Testis (tissue), 2 donors: ENCODE measurements at regions not wholly inside any gene's neighbourhood (a gene's known extent, or its start where the extent isn't known, plus 50 kb on each side); places are given as distances from the start of the nearest gene placed in this dataset.

ENCODE experiments used
- CTCF ChIP-seq, 3 experiments: fragments of 450-650 bp in 2 of 3; fragments of 200-600 bp in 1 of 3; sonication (generic) in 1 of 3; IDR thresholded peaks; one replicate each; pipeline ENCODE4 v1.5.1; 2016 to 2019; ENCODE audit warnings: antibody characterized with exemption in 3 of 3, mild to moderate bottlenecking in 2 of 3, moderate library complexity in 1 of 3
- POLR2A ChIP-seq: fragments of 450-650 bp; IDR thresholded peaks from one replicate; pipeline ENCODE4 v1.6.1; 2017; ENCODE audit warnings: antibody characterized with exemption, mild to moderate bottlenecking, moderate library complexity

DNA sequence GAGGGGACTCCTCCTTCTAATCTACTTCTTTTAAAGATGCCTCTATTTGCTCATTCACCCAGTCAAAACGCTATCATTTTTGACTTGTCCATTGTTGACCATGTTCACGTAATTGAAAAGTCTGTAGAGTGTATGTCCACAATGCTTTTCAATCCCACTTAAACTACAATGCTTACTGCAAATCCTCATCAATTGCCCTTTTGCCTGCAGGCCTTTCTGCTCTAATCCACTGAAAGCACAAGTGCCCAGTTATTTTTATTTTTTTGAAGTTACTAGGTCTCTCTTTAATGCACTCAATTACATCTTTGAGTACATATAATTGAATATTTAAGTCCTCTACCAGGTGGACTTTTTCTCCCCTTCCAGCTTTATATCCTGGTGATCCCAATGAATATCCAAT, 437.4 kb downstream of the PDGFC start:
- TF ChIP-seq CTCF (IDR thresholded peaks at IDR 0.05) (no peak), POLR2A (no peak)
